PFSK-1 (cell line): ENCODE measurements at regions not wholly inside any gene's neighbourhood (a gene's known extent, or its start where the extent isn't known, plus 50 kb on each side); places are given as distances from the start of the nearest gene placed in this dataset.

Experiments used
- FOXP2 ChIP-seq: optimal IDR thresholded peaks from 2 replicates; pipeline ENCODE3; 2011; ENCODE audit warnings: borderline replicate concordance, control low read depth, inconsistent platforms; ENCODE audit not compliant: insufficient read depth; ENCODE audit errors: extremely low read length, extremely low read depth
- POLR2AphosphoS5 ChIP-seq: IDR thresholded peaks from 2 replicates; pipeline ENCODE4 v1.6.1; 2012; ENCODE audit warnings: low read depth, mild to moderate bottlenecking, control low read depth, low read length, moderate library complexity
- SIN3A ChIP-seq: IDR thresholded peaks from 2 replicates; pipeline ENCODE4 v1.6.1; 2012; ENCODE audit warnings: mild to moderate bottlenecking, low read length, moderate library complexity, borderline replicate concordance; ENCODE audit not compliant: insufficient read depth
- TAF1 ChIP-seq: IDR thresholded peaks from 2 replicates; pipeline ENCODE4 v1.6.1; 2012; ENCODE audit warnings: low read length, control low read depth, borderline replicate concordance; ENCODE audit not compliant: insufficient read depth
- TF ChIP-seq, protein P1 (sequence below), 2 experiments: IDR thresholded peaks; 2 replicates each; pipeline versions ENCODE4 v1.6.1 to v1.8.0; 2011 to 2012; ENCODE audit warnings: low read depth in 2 of 2, low read length in 2 of 2, control low read depth in 1 of 2, inconsistent platforms in 1 of 2, mild to moderate bottlenecking in 1 of 2, moderate library complexity in 1 of 2; ENCODE audit not compliant: insufficient read depth in 1 of 2

DNA sequence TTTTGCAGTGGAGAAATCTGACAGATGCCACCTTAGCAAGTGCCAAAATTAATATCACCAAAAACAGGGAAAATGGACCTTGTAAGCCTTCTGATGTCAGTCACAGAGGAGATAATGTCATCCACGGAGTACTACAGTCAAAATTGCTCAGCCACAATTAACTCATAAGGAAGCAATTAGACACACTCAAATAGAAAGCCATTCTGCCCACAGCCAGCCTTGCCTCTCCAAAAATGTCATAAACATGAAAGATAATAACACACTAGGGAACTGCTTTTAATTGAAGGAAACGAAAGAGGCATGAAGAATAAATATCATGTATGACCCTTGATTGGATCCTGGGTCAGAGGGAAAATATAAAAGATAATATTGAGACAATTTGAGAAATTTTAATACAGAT lies 505.6 kb upstream of the API5 start:
- TF ChIP-seq, protein P1, sequence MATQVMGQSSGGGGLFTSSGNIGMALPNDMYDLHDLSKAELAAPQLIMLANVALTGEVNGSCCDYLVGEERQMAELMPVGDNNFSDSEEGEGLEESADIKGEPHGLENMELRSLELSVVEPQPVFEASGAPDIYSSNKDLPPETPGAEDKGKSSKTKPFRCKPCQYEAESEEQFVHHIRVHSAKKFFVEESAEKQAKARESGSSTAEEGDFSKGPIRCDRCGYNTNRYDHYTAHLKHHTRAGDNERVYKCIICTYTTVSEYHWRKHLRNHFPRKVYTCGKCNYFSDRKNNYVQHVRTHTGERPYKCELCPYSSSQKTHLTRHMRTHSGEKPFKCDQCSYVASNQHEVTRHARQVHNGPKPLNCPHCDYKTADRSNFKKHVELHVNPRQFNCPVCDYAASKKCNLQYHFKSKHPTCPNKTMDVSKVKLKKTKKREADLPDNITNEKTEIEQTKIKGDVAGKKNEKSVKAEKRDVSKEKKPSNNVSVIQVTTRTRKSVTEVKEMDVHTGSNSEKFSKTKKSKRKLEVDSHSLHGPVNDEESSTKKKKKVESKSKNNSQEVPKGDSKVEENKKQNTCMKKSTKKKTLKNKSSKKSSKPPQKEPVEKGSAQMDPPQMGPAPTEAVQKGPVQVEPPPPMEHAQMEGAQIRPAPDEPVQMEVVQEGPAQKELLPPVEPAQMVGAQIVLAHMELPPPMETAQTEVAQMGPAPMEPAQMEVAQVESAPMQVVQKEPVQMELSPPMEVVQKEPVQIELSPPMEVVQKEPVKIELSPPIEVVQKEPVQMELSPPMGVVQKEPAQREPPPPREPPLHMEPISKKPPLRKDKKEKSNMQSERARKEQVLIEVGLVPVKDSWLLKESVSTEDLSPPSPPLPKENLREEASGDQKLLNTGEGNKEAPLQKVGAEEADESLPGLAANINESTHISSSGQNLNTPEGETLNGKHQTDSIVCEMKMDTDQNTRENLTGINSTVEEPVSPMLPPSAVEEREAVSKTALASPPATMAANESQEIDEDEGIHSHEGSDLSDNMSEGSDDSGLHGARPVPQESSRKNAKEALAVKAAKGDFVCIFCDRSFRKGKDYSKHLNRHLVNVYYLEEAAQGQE (IDR thresholded peaks at IDR 0.05; ENCODE audit: insufficient read depth in 1 of 2, low read depth in 2 of 2, low read length in 2 of 2), result no peak
- TF ChIP-seq TAF1 (no peak), SIN3A (no peak), POLR2AphosphoS5 (no peak), FOXP2 (no peak)
